ENCODE measurements at regions not wholly inside any gene's neighbourhood (a gene's known extent, or its start where the extent isn't known, plus 50 kb on each side); places are given as distances from the start of the nearest gene placed in this dataset.

- no peak for TF ChIP-seq CTCF (IDR thresholded peaks at IDR 0.05; ENCODE audit: insufficient read depth, low read length, severe bottlenecking)
- Histone ChIP-seq H3K4me3 (ENCODE audit: low read depth, low read length) (no peak overlapping the region), H3K36me3 (ENCODE audit: control insufficient read depth, insufficient read depth, low read length) (no peaks in the 10 kb centered on the region), H3K27me3 (ENCODE audit: control insufficient read depth, insufficient read depth, low read length) (no peaks in the 10 kb centered on the region)
- FAIRE-seq (no peak), DNase-seq (ENCODE audit: low read depth) (no peak)
Measured at GRCh38 chr12:16880864-16881285, 274.9 kb upstream of the LMO3 start.

- DNase-seq (ENCODE audit: low read depth) (no peak), FAIRE-seq (no peak)
- Histone ChIP-seq H3K4me3 (ENCODE audit: low read depth, low read length) (no peak overlapping the region), H3K27me3 (ENCODE audit: control insufficient read depth, insufficient read depth, low read length) (no peaks in the 10 kb centered on the region), H3K36me3 (ENCODE audit: control insufficient read depth, insufficient read depth, low read length) (no peaks in the 10 kb centered on the region)
- TF ChIP-seq CTCF (IDR thresholded peaks at IDR 0.05; ENCODE audit: insufficient read depth, low read length, severe bottlenecking): no peak
Measured at GRCh38 chr12:16870845-16871244, 264.9 kb upstream of the LMO3 start.

GRCh38 chr12:16863742-16864141, 257.8 kb upstream of the LMO3 start:
- TF ChIP-seq CTCF (IDR thresholded peaks at IDR 0.05; ENCODE audit: insufficient read depth, low read length, severe bottlenecking): no peak
- DNase-seq (ENCODE audit: low read depth) (no peak), FAIRE-seq (no peak)

GRCh38 chr12:16857456-16857923, 251.5 kb upstream of the LMO3 start:
- no peak for TF ChIP-seq CTCF (IDR thresholded peaks at IDR 0.05; ENCODE audit: insufficient read depth, low read length, severe bottlenecking)
- FAIRE-seq: no peak
- Histone ChIP-seq H3K27me3 (ENCODE audit: control insufficient read depth, insufficient read depth, low read length) (no peaks in the 10 kb centered on the region), H3K36me3 (ENCODE audit: control insufficient read depth, insufficient read depth, low read length) (no peaks in the 10 kb centered on the region), H3K4me3 (ENCODE audit: low read depth, low read length) (no peak overlapping the region)
- DNase-seq (ENCODE audit: low read depth): no peak

More at GRCh38 chr12:16863742-16864141, 257.8 kb upstream of the LMO3 start:
- Histone ChIP-seq H3K4me3 (ENCODE audit: low read depth, low read length) (no peak overlapping the region), H3K36me3 (ENCODE audit: control insufficient read depth, insufficient read depth, low read length) (no peaks in the 10 kb centered on the region), H3K27me3 (ENCODE audit: control insufficient read depth, insufficient read depth, low read length) (no peaks in the 10 kb centered on the region)

- Histone ChIP-seq H3K36me3 (ENCODE audit: control insufficient read depth, insufficient read depth, low read length) (no peaks in the 10 kb centered on the region), H3K4me3 (ENCODE audit: low read depth, low read length) (no peak overlapping the region), H3K27me3 (ENCODE audit: control insufficient read depth, insufficient read depth, low read length) (no peaks in the 10 kb centered on the region)
- FAIRE-seq (no peak), DNase-seq (ENCODE audit: low read depth) (no peak)
- TF ChIP-seq CTCF (IDR thresholded peaks at IDR 0.05; ENCODE audit: insufficient read depth, low read length, severe bottlenecking): no peak
Measured at GRCh38 chr12:16854465-16854864, 248.5 kb upstream of the LMO3 start.

GRCh38 chr12:16849473-16849872, 243.5 kb upstream of the LMO3 start:
- FAIRE-seq (no peak), DNase-seq (ENCODE audit: low read depth) (no peak)
- Histone ChIP-seq H3K4me3 (ENCODE audit: low read depth, low read length) (no peak overlapping the region), H3K27me3 (ENCODE audit: control insufficient read depth, insufficient read depth, low read length) (no peaks in the 10 kb centered on the region), H3K36me3 (ENCODE audit: control insufficient read depth, insufficient read depth, low read length) (no peaks in the 10 kb centered on the region)
- no peak for TF ChIP-seq CTCF (IDR thresholded peaks at IDR 0.05; ENCODE audit: insufficient read depth, low read length, severe bottlenecking)

Measured in bronchial epithelial cell (primary cell).